Endothelial cell of umbilical vein (primary cell): ENCODE measurements at regions not wholly inside any gene's neighbourhood (a gene's known extent, or its start where the extent isn't known, plus 50 kb on each side); places are given as distances from the start of the nearest gene placed in this dataset.

Source experiments
- BruUV-seq: library from RNA; stranded (reverse); fragments of 400-500 nt; replicated peaks from 2 replicates; lab custom pipeline; 2021; lab: Mats Ljungman, UMichigan
- CTCF ChIA-PET: fragments of 300-600, 350-600 bp; sonication (Branson Sonifier 250); formaldehyde crosslinking; loops from one replicate; lab custom pipeline; 2021; ENCODE audit warnings: antibody characterized with exemption, inconsistent platforms; lab: Charles Lee
- POLR2A ChIA-PET: fragments of 300-600, 350-600 bp; sonication (Branson Sonifier 250); formaldehyde crosslinking; loops from one replicate; lab custom pipeline; 2021; ENCODE audit warnings: antibody characterized with exemption, inconsistent platforms; lab: Charles Lee
- DNase-seq: peaks from one replicate; pipeline ENCODE4 v3.0.0-alpha.2; 2011; ENCODE audit warnings: low read depth, low spot score
- FAIRE-seq: peaks from 2 replicates; lab custom pipeline; 2011; peaks lifted over from hg19 to GRCh38; lab: Jason Lieb, UNC
- H2AFZ ChIP-seq: 2 replicates; pipeline ENCODE4 v1.6.0; 2012; ENCODE audit warnings: low read depth, low read length, control low read depth, inconsistent platforms
- H3K27ac ChIP-seq: 2 replicates; pipeline ENCODE4 v1.5.1; 2011; ENCODE audit warnings: low read depth, mild to moderate bottlenecking, control low read depth, low read length, moderate library complexity; ENCODE audit not compliant: insufficient read depth
- H3K27me3 ChIP-seq, 2 experiments: 2 replicates each; pipeline versions ENCODE4 v1.6.0 to v1.6.1; 2011; ENCODE audit warnings: low read length in 2 of 2, mixed read lengths in 1 of 2; ENCODE audit not compliant: control insufficient read depth in 2 of 2, insufficient read depth in 2 of 2
- H3K36me3 ChIP-seq, 2 experiments: 2 replicates in 1 of 2; 3 replicates in 1 of 2; pipeline ENCODE4 v1.5.1; 2011; ENCODE audit warnings: low read length in 2 of 2, mild to moderate bottlenecking in 1 of 2, moderate library complexity in 1 of 2; ENCODE audit not compliant: control insufficient read depth in 2 of 2, insufficient read depth in 2 of 2; ENCODE audit errors: extremely low read depth in 1 of 2
- H3K4me1 ChIP-seq: 3 replicates; pipeline ENCODE4 v1.5.1; 2011; ENCODE audit warnings: mild to moderate bottlenecking, low read length; ENCODE audit not compliant: control insufficient read depth, insufficient read depth; ENCODE audit errors: extremely low read depth
- H3K4me2 ChIP-seq: 2 replicates; pipeline ENCODE4 v1.6.1; 2011; ENCODE audit warnings: low read length, control low read depth, mixed read lengths; ENCODE audit not compliant: insufficient read depth
- H3K4me3 ChIP-seq, 3 experiments: fragments of 200-600 bp in 1 of 3; sonication (generic), shearing (Covaris generic) in 1 of 3; replicated peaks in 1 of 3; 2 replicates each; pipeline ENCODE4 v1.5.1; 2011 to 2016; ENCODE audit warnings: control low read depth in 3 of 3, low read length in 3 of 3, mild to moderate bottlenecking in 2 of 3, inconsistent platforms in 1 of 3, low read depth in 1 of 3, moderate library complexity in 1 of 3; ENCODE audit not compliant: insufficient read depth in 1 of 3
- H3K79me2 ChIP-seq: 2 replicates; pipeline ENCODE4 v1.6.0; 2012; ENCODE audit warnings: low read length, inconsistent platforms; ENCODE audit not compliant: control insufficient read depth, insufficient read depth
- H3K9ac ChIP-seq: replicated peaks from 2 replicates; pipeline ENCODE3; 2011; ENCODE audit warnings: low read length, control low read depth; ENCODE audit not compliant: insufficient read depth; ENCODE audit errors: extremely low read depth
- H3K9me1 ChIP-seq: replicated peaks from 3 replicates; pipeline ENCODE4 v1.6.0; 2011; ENCODE audit warnings: mild to moderate bottlenecking, low read length; ENCODE audit not compliant: control insufficient read depth, insufficient read depth; ENCODE audit errors: extremely low read depth
- H3K9me3 ChIP-seq: replicated peaks from 2 replicates; pipeline ENCODE4 v1.5.1; 2012; ENCODE audit warnings: low read length, inconsistent platforms; ENCODE audit not compliant: control insufficient read depth, insufficient read depth
- H4K20me1 ChIP-seq: replicated peaks from 2 replicates; pipeline ENCODE3; 2011; ENCODE audit warnings: mild to moderate bottlenecking, low read length; ENCODE audit not compliant: control insufficient read depth, insufficient read depth; ENCODE audit errors: extremely low read depth
- EZH2 ChIP-seq: IDR thresholded peaks from 2 replicates; pipeline ENCODE4 v1.6.1; 2012; ENCODE audit warnings: borderline replicate concordance, low read depth, mild to moderate bottlenecking, moderate library complexity, low read length, inconsistent platforms; ENCODE audit not compliant: severe bottlenecking
- FOS ChIP-seq: IDR thresholded peaks from 2 replicates; pipeline ENCODE4 v1.6.1; 2011; ENCODE audit warnings: mild to moderate bottlenecking, low read length, moderate library complexity, borderline replicate concordance; ENCODE audit not compliant: insufficient read depth
- GATA2 ChIP-seq: IDR thresholded peaks from 2 replicates; pipeline ENCODE4 v1.7.0; 2011; ENCODE audit warnings: low read depth, mild to moderate bottlenecking, moderate library complexity, mixed read lengths, low read length; ENCODE audit not compliant: insufficient read length, insufficient read depth
- JUN ChIP-seq: IDR thresholded peaks from 2 replicates; pipeline ENCODE4 v1.6.1; 2011; ENCODE audit warnings: borderline replicate concordance, low read depth; ENCODE audit not compliant: insufficient read length, insufficient read depth
- MYC ChIP-seq: IDR thresholded peaks from one replicate; pipeline ENCODE4 v1.6.1; 2011; ENCODE audit warnings: mild to moderate bottlenecking, low read depth, low read length
- POLR2A ChIP-seq: IDR thresholded peaks from 2 replicates; pipeline ENCODE4 v1.6.1; 2012; ENCODE audit warnings: low read depth, mild to moderate bottlenecking, control low read depth, low read length
- POLR2AphosphoS5 ChIP-seq: IDR thresholded peaks from 2 replicates; pipeline ENCODE4 v1.6.1; 2012; ENCODE audit warnings: low read depth, mild to moderate bottlenecking, control low read depth, low read length, moderate library complexity; ENCODE audit not compliant: insufficient read depth
- dilution Hi-C: fragments of 300-500 bp; cut with MboI; formaldehyde crosslinking; loops from one replicate; pipeline ENCODE4 v1.15.0; 2019; ENCODE audit warnings: low sequenced_read_pairs; ENCODE audit not compliant: extremely low pct_ligation_motif_present
- intact Hi-C: fragments of 100-400 bp; cut with micrococcal nuclease; formaldehyde crosslinking; loops from one replicate; pipeline ENCODE4 v1.10.0; 2022
- TF ChIP-seq, protein P1 (sequence below), 2 donors: IDR thresholded peaks; 1 replicate in 1 of 2; 2 replicates in 1 of 2; pipeline ENCODE4 v1.5.1; 2011; ENCODE audit warnings: low read length in 2 of 2, mild to moderate bottlenecking in 2 of 2, moderate library complexity in 2 of 2, control low read depth in 1 of 2, inconsistent platforms in 1 of 2, low read depth in 1 of 2; ENCODE audit not compliant: insufficient read depth in 1 of 2; ENCODE audit errors: extremely low read depth in 1 of 2
- TF ChIP-seq, protein P2 (sequence below): IDR thresholded peaks from 2 replicates; pipeline ENCODE4 v1.6.1; 2011; ENCODE audit not compliant: insufficient read depth, insufficient read length

DNA sequence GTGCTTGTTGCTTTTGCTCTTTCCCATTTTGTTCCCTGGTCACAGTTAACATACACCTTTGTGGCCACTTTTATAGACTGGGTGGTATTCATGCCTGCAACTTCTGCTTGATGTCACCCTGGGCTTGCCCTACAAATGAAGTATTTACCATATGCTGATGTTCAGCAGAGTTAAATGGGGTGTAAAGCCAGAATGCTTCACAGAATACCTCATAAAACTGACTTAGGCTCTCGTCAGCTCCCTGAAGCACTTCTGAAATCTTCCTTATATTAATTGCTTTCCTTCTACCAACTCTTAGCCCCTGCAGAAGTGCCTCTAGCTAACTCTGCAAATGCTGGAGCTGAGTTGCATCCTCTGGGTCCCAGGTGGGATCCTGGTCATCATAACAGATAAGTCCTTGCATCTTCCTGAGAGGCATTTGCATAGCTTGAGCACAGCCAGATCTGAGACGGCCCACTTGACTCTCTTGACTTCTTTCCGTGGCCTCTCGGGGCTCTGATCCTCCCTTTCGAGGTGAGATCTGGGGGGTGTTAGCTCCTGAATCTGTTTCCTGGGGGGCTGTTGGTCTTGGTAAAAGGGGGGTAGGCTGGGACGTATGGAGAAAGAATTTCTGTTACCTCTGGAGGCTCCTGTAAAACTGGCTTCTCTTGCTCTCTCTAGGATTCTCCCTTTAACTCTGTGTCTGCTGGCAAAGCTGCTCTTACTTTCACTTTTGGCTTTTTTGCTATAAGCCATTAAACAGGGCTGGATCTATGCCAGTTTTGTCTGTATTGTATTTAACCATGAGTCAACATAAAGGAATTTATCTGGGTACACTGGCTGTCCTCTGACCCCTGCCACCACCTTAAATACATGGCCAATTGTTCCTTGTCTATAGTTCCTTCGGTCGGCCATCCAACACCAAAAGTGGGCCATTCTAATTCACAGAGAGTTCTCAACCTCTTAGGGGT lies 223.0 kb upstream of the SYNCRIP start:
- Histone ChIP-seq H4K20me1 (no peaks in the 10 kb centered on the region), H2AFZ (peak overlapping the region; percentile 97), H3K36me3 (no peaks in the 10 kb centered on the region), H3K27me3 (no peaks in the 10 kb centered on the region), H3K79me2 (no peaks in the 10 kb centered on the region), H3K9me3 (no peaks in the 10 kb centered on the region), H3K27ac (peak overlapping the region; percentile 83), H3K9me1 (no peaks in the 10 kb centered on the region), H3K9ac (peak overlapping the region; percentile 80), H3K4me3 (peak overlapping the region; percentile 33 to 73 (median 72)), H3K4me2 (peak overlapping the region; percentile 85), H3K4me1 (peaks cover 23% of the 10 kb centered on the region)
- FAIRE-seq: peak; percentile 82
- dilution Hi-C loops (no loop called here), intact Hi-C loops (loop anchor here (2.0 to 10.0 kb wide), 2 partner anchors 191 to 273 kb away; partner anchors contain the start of gene SNX14)
- TF ChIP-seq JUN: peak; percentile 71
- TF ChIP-seq, protein P1, sequence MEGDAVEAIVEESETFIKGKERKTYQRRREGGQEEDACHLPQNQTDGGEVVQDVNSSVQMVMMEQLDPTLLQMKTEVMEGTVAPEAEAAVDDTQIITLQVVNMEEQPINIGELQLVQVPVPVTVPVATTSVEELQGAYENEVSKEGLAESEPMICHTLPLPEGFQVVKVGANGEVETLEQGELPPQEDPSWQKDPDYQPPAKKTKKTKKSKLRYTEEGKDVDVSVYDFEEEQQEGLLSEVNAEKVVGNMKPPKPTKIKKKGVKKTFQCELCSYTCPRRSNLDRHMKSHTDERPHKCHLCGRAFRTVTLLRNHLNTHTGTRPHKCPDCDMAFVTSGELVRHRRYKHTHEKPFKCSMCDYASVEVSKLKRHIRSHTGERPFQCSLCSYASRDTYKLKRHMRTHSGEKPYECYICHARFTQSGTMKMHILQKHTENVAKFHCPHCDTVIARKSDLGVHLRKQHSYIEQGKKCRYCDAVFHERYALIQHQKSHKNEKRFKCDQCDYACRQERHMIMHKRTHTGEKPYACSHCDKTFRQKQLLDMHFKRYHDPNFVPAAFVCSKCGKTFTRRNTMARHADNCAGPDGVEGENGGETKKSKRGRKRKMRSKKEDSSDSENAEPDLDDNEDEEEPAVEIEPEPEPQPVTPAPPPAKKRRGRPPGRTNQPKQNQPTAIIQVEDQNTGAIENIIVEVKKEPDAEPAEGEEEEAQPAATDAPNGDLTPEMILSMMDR (IDR thresholded peaks at IDR 0.05; ENCODE audit: extremely low read depth in 1 of 2, insufficient read depth in 1 of 2, low read depth in 1 of 2, low read length in 2 of 2): no peak
- no peak for TF ChIP-seq MYC
- no peak for TF ChIP-seq GATA2
- TF ChIP-seq EZH2: no peak
- peak; percentile 39 for TF ChIP-seq FOS
- TF ChIP-seq, protein P2, sequence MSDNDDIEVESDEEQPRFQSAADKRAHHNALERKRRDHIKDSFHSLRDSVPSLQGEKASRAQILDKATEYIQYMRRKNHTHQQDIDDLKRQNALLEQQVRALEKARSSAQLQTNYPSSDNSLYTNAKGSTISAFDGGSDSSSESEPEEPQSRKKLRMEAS: no peak
- TF ChIP-seq POLR2AphosphoS5: no peak
- TF ChIP-seq POLR2A: no peak
- CTCF ChIA-PET: interaction anchor here (0.8 to 1.8 kb wide), 3 partner anchors 9 to 110 kb away, joined by 3 to 4 read pairs (median 3); no protein-coding TSS in a partner anchor
- BruUV-seq: no TSS peak
- peak; percentile 85 for DNase-seq
- POLR2A ChIA-PET: interaction anchor here (0.7 to 1.1 kb wide), 2 partner anchors 187 to 223 kb away, joined by 4 read pairs; partner anchors contain the start of gene SYNCRIP
